Endothelial cell of umbilical vein (primary cell): ENCODE measurements at regions not wholly inside any gene's neighbourhood (a gene's known extent, or its start where the extent isn't known, plus 50 kb on each side); places are given as distances from the start of the nearest gene placed in this dataset.

Source experiments
- POLR2A ChIP-seq: IDR thresholded peaks from 2 replicates; pipeline ENCODE4 v1.6.1; 2012; ENCODE audit warnings: low read depth, mild to moderate bottlenecking, control low read depth, low read length
- TF ChIP-seq, protein P1 (sequence below), 2 donors: IDR thresholded peaks; 1 replicate in 1 of 2; 2 replicates in 1 of 2; pipeline ENCODE4 v1.5.1; 2011; ENCODE audit warnings: low read length in 2 of 2, mild to moderate bottlenecking in 2 of 2, moderate library complexity in 2 of 2, control low read depth in 1 of 2, inconsistent platforms in 1 of 2, low read depth in 1 of 2; ENCODE audit not compliant: insufficient read depth in 1 of 2; ENCODE audit errors: extremely low read depth in 1 of 2
- TF ChIP-seq, protein P2 (sequence below): IDR thresholded peaks from 2 replicates; pipeline ENCODE4 v1.6.1; 2011; ENCODE audit not compliant: insufficient read depth, insufficient read length

DNA sequence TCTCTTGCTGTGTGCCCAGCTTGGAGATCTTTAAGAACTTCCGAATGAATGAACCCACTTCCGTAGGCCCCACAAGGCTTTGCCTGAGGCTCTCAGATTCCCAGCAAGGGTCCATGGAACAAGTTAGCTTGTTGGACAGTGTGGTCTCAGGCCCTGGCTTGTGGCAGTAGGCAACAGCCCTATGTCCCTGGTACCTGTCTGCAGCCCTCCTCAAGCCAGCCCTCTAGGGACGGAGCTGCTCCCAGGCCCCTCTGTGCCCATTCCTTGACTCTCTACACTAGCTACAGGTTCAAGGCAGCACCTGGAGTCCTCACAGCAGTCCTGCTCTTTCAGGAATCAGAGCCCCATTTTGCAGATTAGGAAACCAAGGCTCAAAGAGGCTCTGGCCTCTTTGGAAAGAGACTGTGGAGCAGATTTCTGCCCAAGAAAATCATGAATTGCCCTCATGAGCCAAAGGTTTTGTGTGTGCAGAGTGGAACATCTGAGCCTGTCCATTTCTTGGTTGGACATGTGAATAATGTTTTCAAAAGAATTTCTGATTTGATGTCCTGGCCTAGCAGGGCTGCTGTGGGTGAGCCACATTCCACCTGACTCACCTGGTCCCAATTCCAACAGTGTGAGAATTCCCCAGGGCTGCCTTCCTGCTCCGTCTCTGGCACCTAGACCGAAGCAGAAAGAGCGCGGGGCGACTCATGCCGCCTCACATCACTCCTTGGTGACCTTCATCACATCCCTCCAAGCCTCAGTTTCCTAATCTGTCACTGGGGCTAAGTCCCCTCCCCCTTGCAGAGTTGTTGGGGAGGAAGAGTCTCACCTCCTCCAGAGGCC, 131.7 kb downstream of the BARX1 start:
- TF ChIP-seq POLR2A, result no peak
- TF ChIP-seq, protein P1, sequence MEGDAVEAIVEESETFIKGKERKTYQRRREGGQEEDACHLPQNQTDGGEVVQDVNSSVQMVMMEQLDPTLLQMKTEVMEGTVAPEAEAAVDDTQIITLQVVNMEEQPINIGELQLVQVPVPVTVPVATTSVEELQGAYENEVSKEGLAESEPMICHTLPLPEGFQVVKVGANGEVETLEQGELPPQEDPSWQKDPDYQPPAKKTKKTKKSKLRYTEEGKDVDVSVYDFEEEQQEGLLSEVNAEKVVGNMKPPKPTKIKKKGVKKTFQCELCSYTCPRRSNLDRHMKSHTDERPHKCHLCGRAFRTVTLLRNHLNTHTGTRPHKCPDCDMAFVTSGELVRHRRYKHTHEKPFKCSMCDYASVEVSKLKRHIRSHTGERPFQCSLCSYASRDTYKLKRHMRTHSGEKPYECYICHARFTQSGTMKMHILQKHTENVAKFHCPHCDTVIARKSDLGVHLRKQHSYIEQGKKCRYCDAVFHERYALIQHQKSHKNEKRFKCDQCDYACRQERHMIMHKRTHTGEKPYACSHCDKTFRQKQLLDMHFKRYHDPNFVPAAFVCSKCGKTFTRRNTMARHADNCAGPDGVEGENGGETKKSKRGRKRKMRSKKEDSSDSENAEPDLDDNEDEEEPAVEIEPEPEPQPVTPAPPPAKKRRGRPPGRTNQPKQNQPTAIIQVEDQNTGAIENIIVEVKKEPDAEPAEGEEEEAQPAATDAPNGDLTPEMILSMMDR (IDR thresholded peaks at IDR 0.05; ENCODE audit: extremely low read depth in 1 of 2, insufficient read depth in 1 of 2, low read depth in 1 of 2, low read length in 2 of 2), result no peak
- TF ChIP-seq, protein P2, sequence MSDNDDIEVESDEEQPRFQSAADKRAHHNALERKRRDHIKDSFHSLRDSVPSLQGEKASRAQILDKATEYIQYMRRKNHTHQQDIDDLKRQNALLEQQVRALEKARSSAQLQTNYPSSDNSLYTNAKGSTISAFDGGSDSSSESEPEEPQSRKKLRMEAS, result no peak
